ENCODE measurements at regions not wholly inside any gene's neighbourhood (a gene's known extent, or its start where the extent isn't known, plus 50 kb on each side); places are given as distances from the start of the nearest gene placed in this dataset.

- H2AK5ac ChIP-seq (ENCODE audit: insufficient read length, low read length), result no peak overlapping the region
- no peak overlapping the region for H4K5ac ChIP-seq (ENCODE audit: insufficient read length, low read depth, low read length)
- H3K4me2 ChIP-seq (ENCODE audit: insufficient read depth, insufficient read length, low read length), result no peak overlapping the region
- no peak overlapping the region for H4K91ac ChIP-seq (ENCODE audit: insufficient read length, low read depth, low read length)
- no CpG with 5 or more reads among the region's 33 CpGs for WGBS (ENCODE audit: extremely low coverage, insufficient read length, low lambda C conversion rate)
- H3K23me2 ChIP-seq (ENCODE audit: insufficient read length, low read depth, low read length, poor library complexity, severe bottlenecking), result no peaks in the 10 kb centered on the region
- H2BK12ac ChIP-seq (ENCODE audit: insufficient read length, low read depth, low read length), result no peak overlapping the region
- no peak overlapping the region for H3K23ac ChIP-seq (ENCODE audit: insufficient read length, low read depth, low read length)
- Mint-ChIP-seq H3K27me3 (ENCODE audit: low read depth) (peaks cover 4% of the 10 kb centered on the region), H3K4me3 (no peak overlapping the region), H3K9me3 (peaks cover 67 to 71% of the 10 kb centered on the region in 2 experiments), H3K27ac (no peak overlapping the region), H3K4me1 (peaks cover 6 to 14% of the 10 kb centered on the region in 2 experiments; a peak in 2 of 4 replicates), H3K36me3 (ENCODE audit: insufficient read depth in 1 of 3, low read depth in 3 of 3) (peaks cover 11 to 36% (median 26%) of the 10 kb centered on the region in 3 experiments)
- no peaks in the 10 kb centered on the region for H3K27me3 ChIP-seq (ENCODE audit: insufficient read depth, low read length)
- DNase-seq, result no peak
- no peak overlapping the region for H2BK120ac ChIP-seq (ENCODE audit: low read depth, low read length, poor library complexity, severe bottlenecking)
- H3K27ac ChIP-seq (ENCODE audit: insufficient read length, low read depth, low read length), result no peak overlapping the region
- no peak overlapping the region for H3K56ac ChIP-seq (ENCODE audit: insufficient read length, low read depth, low read length)
- H4K20me1 ChIP-seq (ENCODE audit: control insufficient read depth, insufficient read depth, insufficient read length), result no peaks in the 10 kb centered on the region
- H3K79me2 ChIP-seq (ENCODE audit: insufficient read depth, low read length), result no peaks in the 10 kb centered on the region
- TF ChIP-seq, protein P1, sequence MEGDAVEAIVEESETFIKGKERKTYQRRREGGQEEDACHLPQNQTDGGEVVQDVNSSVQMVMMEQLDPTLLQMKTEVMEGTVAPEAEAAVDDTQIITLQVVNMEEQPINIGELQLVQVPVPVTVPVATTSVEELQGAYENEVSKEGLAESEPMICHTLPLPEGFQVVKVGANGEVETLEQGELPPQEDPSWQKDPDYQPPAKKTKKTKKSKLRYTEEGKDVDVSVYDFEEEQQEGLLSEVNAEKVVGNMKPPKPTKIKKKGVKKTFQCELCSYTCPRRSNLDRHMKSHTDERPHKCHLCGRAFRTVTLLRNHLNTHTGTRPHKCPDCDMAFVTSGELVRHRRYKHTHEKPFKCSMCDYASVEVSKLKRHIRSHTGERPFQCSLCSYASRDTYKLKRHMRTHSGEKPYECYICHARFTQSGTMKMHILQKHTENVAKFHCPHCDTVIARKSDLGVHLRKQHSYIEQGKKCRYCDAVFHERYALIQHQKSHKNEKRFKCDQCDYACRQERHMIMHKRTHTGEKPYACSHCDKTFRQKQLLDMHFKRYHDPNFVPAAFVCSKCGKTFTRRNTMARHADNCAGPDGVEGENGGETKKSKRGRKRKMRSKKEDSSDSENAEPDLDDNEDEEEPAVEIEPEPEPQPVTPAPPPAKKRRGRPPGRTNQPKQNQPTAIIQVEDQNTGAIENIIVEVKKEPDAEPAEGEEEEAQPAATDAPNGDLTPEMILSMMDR (conservative IDR thresholded peaks at IDR 0.05), result no peak
- H2BK15ac ChIP-seq (ENCODE audit: low read depth, low read length), result no peak overlapping the region
- H3K9me3 ChIP-seq (ENCODE audit: control insufficient read depth, low read depth, low read length), result no peaks in the 10 kb centered on the region
- no peak overlapping the region for H3K14ac ChIP-seq (ENCODE audit: insufficient read depth, low read length)
- no peak overlapping the region for H3K18ac ChIP-seq (ENCODE audit: insufficient read length, low read depth, low read length)
- H2BK20ac ChIP-seq (ENCODE audit: low read depth, low read length, poor library complexity, severe bottlenecking), result no peak overlapping the region
- no peaks in the 10 kb centered on the region for H3K4me1 ChIP-seq (ENCODE audit: insufficient read depth, low read length)
- no peak overlapping the region for H3K4ac ChIP-seq (ENCODE audit: low read depth, low read length)
- H3K79me1 ChIP-seq (ENCODE audit: insufficient read depth, low read depth, low read length, poor library complexity, severe bottlenecking), result no peaks in the 10 kb centered on the region
- H2BK5ac ChIP-seq (ENCODE audit: insufficient read length, low read length), result no peak overlapping the region
- H2AFZ ChIP-seq (ENCODE audit: low read length), result no peak overlapping the region
- no peak overlapping the region for H3K9ac ChIP-seq (ENCODE audit: extremely low read depth, insufficient read length, low read length)
- H4K8ac ChIP-seq (replicated peaks; ENCODE audit: insufficient read length, low read depth, low read length), result no peak overlapping the region
- H3T11ph ChIP-seq (ENCODE audit: low read length), result no peak overlapping the region
Observed at GRCh38 chrX:40834225-40834624, 98.9 kb upstream of the MED14 start.
